Superior temporal gyrus (tissue), 1 donor: ENCODE measurements at regions not wholly inside any gene's neighbourhood (a gene's known extent, or its start where the extent isn't known, plus 50 kb on each side); places are given as distances from the start of the nearest gene placed in this dataset.
"Not testable (repeated sequence)": the region's sequence is repeated elsewhere in the genome, so short reads cannot be mapped to it uniquely, and the experiment has no call there.

Experiments
- DNase-seq: peaks from one replicate; pipeline ENCODE4 v3.0.0-alpha.2; 2016; ENCODE audit errors: extremely low spot score

DNA sequence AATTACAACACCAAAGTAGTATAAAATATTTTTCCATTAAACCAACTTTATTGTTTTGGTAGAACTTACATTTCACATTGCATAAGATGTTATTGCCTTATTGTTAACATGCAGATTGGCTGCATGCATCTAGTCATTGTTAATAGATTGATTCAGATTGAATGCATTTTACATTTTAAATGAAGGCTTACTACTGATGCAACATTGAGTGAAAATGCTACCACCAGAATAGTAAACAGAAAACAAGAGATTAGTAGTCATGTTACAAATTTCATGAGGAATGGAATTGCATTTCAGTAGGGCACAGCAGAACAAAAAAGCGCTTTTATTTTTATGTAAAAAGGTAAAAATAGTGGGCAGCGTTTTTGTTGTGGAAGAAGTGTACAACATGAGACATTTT lies 298.3 kb downstream of the ARL4A start:
- DNase-seq = no peak

DNA sequence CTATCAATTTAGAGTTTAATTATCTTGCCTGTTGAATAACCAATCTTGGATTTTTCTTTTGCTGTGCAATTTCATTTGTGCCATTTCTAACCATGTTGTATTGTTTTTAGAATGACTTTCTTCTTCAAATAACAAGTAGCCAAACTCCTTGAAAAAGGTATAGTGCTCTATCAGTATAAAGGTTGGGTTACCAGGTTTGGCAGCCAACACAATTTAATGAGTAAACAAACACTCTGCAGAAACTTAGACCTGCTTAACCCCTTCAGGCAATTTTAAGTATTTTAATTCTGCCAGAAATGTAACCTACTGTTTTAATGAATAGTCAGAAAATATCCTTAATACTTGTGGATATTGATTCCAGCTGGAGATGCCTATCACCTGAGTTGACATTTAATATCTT lies 299.8 kb downstream of the ARL4A start:
- no peak for DNase-seq

DNA sequence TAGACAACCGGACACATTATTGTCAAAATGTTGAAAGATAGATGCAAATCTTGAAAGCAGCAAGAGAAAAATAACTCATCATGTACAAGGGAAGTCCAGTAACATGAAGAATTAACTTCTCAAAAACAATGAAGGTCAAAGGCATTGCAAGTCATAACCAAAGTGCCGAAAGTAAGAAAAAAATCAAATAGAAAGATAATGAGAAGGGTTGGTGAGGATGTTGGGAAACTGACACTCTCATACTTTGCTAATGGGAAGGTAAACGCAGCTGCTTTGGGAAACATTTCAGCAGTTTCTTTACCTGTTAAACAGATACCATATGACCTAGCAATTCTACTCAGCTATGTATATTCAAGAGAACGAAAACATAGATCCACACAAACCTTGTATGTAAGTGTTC lies 303.0 kb downstream of the ARL4A start:
- no peak for DNase-seq

DNA sequence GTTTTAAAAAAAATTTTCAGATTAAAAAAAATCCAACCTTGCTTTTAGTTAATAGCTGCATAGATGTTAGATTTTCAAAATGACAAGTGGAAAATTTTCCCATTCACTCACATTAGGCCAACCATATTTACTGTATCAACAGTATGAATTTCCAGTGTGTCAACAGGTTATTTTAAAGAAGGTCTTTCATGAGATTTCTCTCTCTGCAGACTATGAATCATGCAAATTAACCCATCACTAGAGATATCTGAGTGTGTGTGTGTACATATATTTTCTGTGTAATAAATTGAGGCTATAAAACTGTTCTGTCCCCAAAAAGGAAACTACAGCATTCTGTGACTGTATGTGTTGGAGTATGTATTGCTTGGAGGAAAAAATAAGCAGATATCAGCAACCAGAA lies 305.6 kb downstream of the ARL4A start:
- DNase-seq = no peak

DNA sequence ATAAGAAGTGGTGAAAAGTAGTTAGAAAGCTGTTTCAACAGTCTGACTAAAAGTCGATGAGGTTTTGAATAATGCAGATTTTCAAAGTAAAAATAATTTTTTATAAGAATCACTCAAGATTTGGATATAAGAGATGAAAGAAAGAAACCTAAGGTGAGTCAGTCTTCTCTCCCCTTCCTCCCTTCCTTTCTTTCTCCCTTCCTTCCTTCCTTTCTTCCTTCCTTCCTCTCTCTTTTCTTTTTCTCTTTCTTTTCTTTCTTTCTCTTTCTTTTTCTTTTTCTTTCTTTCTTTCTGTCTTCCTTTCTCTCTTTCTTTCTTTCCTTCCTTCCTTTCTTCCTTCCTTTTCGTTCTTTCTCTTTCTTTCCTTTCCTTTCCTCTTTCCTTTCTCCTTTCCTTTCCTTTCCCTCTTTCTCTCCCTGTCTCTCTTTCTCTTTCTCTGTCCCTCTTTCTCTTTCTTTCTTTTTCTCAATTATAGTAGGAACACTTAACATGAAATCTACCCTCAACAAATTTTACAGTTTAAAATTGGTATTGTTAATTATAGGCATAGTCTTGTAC lies 308.6 kb downstream of the ARL4A start:
- no peak for DNase-seq

DNA sequence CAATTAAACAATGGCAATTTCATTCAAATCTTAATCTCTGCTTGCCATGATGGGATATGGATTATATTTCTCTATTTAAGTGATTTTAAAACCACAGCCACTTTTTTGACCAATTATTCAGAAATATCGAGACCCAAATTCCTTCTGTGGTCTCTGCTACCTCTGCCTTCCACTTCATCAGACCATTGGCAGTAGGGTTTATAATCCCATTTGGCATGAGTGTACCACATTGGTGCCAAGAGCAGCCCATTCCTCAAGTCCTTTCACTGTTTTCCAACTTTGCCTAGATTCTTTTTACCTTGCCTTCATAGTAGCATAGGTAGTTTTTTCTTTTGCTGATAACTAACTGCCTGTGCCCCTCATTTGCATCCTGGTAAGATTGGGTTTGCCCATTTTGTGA lies 319.9 kb downstream of the ARL4A start:
- no peak for DNase-seq

DNA sequence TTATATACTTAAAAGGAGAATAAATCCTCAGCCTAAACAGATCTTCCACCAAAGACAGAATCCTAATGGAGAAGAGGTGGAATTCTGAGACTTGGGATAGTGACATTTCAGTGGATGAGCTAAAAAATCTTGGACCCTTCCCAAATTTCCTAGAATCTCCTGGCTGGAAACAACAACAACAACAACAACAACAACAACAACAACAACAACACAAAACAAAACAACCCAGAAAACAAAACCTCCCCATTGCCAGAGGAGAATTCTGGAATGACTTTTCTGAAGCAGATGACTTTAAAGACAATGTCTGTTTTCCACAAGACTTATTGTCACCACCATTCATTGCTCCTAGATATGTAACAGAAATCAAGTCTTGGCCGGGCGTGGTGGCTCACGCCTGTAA lies 322.1 kb downstream of the ARL4A start:
- no peak for DNase-seq

DNA sequence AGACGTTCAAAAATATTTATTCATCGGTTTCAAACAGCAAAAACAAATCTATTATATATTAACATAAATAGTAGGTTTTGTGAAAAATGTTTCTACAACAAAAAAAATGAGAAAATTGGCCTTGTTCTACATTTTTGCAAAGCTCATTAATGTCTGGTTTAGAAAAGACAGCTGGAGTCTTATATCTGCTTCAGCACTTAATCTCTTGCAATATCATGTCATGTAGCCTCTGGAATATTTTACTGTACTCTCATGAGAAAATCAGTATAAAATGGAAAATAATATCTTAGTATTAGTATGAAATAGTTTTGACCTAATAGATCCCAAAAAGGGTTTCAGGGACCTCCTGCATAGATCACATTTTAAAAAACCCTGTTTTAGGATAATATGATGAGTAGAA lies 326.6 kb downstream of the ARL4A start:
- no peak for DNase-seq

DNA sequence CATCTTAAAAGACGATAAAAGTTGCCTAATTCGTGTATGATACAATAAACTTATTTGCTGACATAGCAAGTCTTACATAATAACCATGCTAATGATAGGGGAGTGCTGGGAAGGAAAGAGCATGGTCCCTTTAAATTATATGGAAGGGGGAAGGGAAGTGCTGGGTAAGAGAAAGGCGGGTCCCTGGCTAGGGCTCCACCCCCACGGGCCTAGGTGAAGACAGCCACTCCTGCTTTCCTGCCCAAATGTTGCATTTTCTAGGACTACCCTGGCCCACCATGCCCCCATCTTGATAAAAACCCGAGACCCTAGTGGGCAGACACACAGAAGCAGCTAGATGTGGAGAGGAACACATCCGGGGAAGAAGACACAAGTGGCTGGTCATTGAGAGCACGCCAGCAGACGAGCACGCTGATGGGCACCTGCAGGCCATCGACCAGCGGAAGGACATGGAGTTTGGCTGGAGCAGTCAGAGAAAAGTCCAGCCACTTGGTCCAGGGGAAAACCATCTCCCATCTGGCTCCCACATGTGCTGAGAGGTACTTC lies 328.7 kb downstream of the ARL4A start:
- no peak for DNase-seq

DNA sequence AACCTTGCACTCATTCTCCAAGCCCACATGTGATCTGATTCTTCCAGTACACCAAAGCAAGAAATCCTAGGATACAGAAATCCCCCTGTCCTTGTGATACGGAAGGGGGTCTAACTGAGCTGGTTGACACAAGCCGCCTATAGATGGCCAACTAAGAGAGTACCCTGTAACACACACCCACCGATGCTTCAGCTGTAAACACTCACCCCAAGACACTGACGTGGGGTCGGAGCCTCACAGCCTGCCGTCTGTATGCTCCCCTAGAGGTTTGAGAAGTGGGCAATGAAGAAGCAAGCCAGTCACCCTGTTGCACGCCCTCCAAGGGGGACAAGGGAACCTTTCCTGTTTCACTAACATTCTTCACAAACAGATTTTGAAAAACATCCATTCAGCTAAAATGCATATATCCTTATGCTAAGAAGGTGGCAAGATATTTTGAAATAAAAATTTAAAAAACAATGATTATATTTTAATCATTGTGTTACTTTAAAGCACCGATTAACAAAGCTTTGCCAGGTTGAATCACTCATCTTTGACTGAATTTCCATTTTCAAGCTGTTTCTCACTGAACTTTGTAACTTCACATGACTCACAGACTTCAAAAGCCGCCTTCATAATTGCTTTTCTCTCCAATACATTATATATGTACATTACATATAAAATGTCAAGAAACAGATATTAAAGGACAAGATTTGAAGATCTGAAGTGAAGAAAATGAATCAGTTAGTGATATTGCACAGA lies 329.3 kb downstream of the ARL4A start:
- peak; percentile 33 for DNase-seq

DNA sequence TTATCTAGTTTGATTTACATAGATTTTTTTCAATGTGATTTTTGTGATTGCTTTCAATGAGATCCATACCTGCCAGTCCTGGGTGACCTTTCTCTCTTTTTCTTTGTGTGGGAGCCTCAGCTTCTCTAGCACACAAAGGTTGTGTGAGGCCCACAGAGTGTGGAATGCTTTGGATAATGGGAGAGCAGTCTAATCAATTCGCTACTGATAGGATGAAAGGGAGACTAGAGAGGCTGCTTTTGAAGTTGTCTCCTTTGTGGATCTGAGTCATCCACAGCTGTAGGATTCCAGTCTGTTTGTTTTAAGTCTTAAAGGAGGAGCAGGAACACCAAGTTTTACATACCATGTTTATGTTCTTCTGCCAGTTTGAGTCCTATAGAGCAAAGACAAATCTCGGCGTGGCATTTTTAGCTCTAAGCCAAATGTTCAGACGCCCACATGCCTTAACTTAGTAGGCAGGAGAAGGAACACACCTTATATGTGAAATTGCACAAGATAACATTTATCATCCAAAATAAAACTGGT lies 330.0 kb downstream of the ARL4A start:
- peak; percentile 73 for DNase-seq

DNA sequence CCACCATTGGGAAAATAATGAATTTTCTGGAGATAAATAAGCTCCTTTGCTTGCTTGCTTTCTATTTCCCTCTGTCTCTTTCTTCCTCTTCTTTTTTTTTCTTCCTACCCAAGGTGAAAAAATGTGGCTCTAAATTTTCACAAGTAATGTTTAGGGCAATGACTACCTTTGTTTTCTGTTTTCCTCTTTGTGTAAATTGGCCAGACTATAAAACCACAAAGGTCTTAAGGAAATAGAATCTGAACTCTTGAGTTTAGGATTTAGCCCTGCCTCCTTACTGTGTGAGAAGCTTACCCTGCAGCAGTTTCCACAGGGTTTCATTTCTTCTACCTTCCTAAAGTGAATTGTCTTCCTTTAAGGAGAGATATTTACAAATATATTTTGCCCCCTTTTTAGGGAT lies 330.4 kb downstream of the ARL4A start:
- DNase-seq = no peak

DNA sequence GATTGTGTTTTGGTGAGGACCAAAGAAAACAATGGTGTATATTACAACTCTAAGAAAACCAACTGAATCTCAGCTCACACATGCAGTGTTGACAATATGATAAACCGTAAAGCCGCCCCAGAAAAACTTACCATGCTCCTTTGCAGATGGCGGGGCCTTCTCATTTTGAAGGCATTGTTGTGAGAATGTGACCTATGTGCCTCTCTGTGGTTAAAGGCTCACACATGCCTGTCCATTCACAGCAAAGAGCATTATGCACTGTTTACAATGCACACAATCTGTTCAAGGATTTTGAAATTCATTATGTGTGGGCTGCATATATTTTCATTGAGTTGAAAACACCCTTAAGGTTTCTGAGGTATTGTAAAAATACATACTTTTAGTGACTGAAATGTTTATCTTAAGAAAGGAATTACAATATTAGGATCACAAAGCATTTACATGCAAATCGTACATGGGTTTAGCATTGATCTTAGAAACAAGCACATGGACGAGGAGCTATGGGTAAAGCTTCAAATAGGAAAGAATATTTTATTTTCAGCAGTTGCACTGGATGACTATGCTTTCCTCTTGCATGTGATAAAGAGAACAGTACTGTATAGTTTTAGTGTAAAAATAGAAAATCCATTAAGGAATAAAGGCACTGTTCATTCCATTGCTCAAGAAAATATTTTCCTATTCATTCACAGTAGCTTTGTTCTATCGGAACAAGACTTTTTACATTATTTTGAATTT lies 334.3 kb downstream of the ARL4A start:
- DNase-seq = no peak

DNA sequence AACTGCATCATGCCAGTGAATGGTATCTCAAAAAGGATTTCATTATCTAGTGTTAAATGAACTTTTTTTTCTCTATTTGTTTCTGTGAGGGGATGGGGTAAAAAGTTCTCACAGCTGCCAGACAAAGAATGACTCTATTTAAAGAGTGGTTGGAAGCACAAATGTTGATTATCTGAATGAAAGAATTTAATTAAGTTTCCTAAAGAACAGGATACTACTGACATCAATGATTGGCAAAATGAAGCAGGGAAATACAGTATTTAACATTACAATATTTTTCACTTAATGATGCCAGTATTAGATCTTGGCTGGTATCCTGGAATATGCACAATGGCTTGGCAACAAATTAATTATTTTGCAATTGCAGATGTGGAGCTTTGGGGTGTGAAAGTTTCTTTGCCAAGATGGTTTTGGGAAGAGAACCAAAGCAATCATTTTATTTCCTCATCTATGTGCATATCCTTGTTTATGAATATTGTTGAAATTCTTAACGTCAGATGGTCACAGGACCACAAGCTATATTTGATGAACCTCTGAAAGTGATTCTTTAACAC lies 336.8 kb downstream of the ARL4A start:
- DNase-seq = no peak

DNA sequence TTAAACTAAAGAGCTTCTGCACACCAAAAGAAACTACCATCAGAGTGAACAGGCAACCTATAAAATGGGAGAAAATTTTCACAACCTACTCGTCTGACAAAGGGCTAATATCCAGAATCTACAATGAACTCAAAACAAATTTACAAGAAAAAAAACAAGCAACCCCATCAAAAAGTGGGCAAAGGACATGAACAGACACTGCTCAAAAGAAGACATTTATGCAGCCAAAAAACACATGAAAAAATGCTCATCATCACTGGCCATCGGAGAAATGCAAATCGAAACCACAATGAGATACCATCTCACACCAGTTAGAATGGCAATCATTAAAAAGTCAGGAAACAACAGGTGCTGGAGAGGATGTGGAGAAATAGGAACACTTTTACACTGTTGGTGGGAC lies 337.6 kb downstream of the ARL4A start:
- not testable (repeated sequence) for DNase-seq

DNA sequence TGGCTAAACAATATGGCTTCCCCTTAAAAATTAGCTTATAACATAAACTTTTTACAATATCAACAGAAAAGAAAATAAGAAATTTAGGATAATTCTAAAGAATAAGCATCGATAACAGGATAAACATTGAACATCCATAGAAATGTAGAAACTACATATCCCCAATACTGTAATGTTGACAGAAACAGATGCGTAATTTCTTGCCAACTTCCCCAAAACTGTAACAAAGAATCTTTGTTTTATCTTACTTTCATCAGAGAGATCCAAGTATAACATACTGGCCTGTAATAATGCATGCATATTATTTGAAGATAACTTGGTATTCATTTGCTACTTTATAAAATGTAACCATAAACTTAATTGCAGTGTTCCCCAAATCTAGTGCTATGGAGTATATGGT lies 339.9 kb downstream of the ARL4A start:
- no peak for DNase-seq

DNA sequence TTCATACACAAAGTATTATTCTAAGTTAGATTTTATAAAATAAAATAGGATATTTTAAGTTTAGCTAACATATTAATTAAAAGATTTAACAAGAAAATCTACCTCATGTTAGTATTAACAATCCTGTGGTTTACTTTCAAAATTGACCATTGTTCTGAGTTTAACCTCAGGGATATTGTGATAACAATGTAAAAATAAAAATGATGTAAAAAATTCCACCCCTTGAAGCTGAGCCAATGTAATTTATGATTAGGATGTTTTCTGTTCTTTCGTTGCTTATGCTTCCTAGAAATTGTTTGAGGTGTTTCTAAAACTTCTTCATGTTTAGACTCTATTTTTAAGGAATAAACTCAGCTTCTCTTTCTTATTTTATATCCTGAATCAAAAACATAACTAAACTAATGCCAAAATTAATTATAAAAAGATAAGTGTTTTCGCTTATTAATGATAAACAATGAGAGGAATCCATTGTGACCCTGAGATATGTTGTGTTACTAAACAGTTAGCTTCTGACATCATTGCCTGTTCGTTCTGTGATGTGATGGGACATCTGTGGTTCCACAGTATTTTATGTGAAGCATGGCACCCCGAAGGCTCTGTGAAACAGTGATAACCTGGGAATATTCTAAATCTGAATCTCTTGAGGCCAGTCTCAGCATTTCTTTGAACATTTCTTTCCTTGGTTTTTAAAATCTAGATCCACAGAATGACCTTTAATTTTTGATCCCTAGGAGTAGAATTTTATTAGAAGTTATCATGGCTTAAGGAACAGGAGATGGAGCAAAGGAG lies 340.8 kb downstream of the ARL4A start:
- DNase-seq = no peak

DNA sequence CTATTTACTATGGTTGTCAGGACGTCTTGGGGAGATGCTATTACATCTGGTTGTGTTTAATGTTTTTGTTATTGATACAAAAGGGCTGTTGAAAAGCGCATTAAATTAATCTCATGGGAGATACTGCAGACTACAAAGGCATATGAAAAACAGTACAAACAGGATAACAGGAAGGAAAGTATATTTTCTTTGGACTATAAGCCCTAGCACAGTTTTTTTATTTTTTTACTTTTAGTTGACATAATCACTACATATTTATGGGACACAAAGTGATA lies 341.3 kb downstream of the ARL4A start:
- no peak for DNase-seq

DNA sequence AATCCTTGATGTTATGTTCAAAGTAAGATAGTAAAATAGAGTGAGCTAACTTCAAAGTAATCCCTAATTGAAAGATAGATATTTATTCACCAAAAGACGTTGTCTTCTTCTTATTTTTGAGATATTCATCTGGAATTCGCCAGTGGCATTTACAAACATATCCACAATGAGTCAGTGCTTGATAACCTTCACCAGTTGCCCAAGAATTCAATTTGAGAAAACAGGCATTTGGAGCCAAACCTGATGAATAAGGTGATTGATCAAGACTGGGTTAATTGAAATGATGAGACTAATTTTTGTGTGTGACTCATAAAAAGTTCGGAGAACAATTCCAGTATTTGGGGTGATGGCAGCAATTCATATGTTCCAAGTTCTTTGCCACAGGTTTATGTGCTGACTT lies 344.0 kb downstream of the ARL4A start:
- DNase-seq = no peak

DNA sequence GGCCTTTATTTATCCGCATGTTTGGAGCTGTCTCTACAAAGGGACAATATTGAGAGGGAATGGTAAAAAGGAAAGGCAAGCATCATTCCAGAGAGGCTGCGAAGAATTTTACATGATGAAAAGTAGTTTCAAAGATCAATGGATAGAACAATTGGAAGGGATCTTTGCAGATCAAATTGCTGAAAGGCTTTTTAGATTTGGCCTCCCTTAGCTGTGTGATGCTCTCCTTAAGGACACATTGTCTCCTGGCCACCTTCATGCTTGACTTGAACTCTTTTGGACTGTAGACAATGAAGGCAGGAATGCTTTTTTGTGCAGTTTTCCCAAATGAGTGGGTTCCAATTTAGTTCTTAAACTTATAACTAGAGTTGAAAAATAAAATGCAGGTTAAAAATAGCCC lies 344.7 kb downstream of the ARL4A start:
- no peak for DNase-seq

DNA sequence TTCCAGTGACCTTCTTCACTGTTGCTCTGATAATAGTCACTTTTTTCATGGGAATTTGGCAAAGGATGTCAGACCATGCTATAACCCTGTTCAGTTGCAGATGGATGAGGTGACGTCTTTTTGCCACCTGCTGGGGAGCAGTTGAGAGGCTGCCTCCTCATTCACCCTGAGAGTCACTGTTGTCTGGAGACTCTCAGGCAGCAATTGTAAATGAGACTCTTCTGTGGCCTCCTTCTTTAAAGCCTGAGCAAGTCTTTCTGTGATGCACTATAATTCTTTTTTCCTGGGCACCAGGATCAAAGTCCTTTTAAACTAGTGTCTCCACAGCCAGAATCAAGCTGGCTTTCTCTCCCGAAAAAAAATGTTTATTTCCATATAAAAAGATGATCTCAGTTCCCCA lies 345.1 kb downstream of the ARL4A start:
- DNase-seq = no peak

DNA sequence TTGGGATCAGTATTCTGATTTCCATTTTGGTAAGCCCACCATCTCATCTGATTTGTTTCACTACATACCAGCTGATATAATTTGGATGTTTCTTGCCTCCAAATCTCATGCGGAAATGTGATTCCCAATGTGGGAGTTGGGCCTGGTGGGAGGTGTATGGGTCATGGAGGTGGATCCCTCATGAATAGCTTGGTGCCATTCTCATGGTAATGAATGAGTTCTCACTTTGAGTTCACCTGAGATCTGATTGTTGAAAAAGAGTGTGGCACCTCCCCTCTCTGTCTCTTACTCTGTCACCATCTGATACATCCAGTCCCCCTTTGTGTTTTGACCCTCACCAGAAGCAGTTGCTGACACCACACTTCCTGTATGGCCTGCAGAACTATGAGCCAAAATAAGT lies 347.3 kb downstream of the ARL4A start:
- DNase-seq = no peak
